Caco-2 (cell line): ENCODE measurements at regions not wholly inside any gene's neighbourhood (a gene's known extent, or its start where the extent isn't known, plus 50 kb on each side); places are given as distances from the start of the nearest gene placed in this dataset.

Source experiments
- BruUV-seq: library from RNA; stranded (reverse); fragments of 400-500 nt; replicated peaks from 2 replicates; lab custom pipeline; 2021; lab: Mats Ljungman, UMichigan
- CTCF ChIA-PET: fragments of 300-600 bp; sonication (Branson Sonifier 250); formaldehyde crosslinking; loops from one replicate; lab custom pipeline; 2022; ENCODE audit warnings: antibody characterized with exemption; lab: Charles Lee
- POLR2A ChIA-PET: fragments of 300-600 bp; sonication (Branson Sonifier 250); formaldehyde crosslinking; loops from one replicate; lab custom pipeline; 2022; ENCODE audit warnings: antibody characterized with exemption; lab: Charles Lee
- DNase-seq, 2 experiments: peaks; one replicate each; pipeline versions ENCODE4 v3.0.0 to v3.0.0-alpha.2; 2020 to 2022
- H3K27me3 ChIP-seq: replicated peaks from 2 replicates; pipeline ENCODE4 v1.6.0; 2011; ENCODE audit warnings: low read length; ENCODE audit not compliant: control insufficient read depth, insufficient read depth
- H3K36me3 ChIP-seq: 2 replicates; pipeline ENCODE4 v1.5.1; 2011; ENCODE audit warnings: low read length; ENCODE audit not compliant: control insufficient read depth, insufficient read depth
- H3K4me1 ChIP-seq: fragments of 250-450 bp; sonication (Bioruptor Pico); 2 replicates; pipeline ENCODE4 v1.5.1; 2020; ENCODE audit warnings: mild to moderate bottlenecking
- H3K4me3 ChIP-seq: 2 replicates; pipeline ENCODE4 v1.5.1; 2011; ENCODE audit warnings: low read depth, mild to moderate bottlenecking, control low read depth, low read length
- H3K9me3 ChIP-seq: fragments of 250-450 bp; sonication (Bioruptor Pico); 2 replicates; pipeline ENCODE4 v1.5.1; 2020; ENCODE audit warnings: mild to moderate bottlenecking, moderate library complexity
- H3K27ac Mint-ChIP-seq: one replicate; pipeline ENCODE4 v1.8.0; 2022; ENCODE audit warnings: mixed read lengths; ENCODE audit not compliant: unreplicated experiment
- H3K27me3 Mint-ChIP-seq: one replicate; pipeline ENCODE4 v1.8.0; 2022; ENCODE audit warnings: mixed read lengths; ENCODE audit not compliant: insufficient read depth, unreplicated experiment
- H3K36me3 Mint-ChIP-seq: one replicate; pipeline ENCODE4 v1.8.0; 2022; ENCODE audit warnings: mild to moderate bottlenecking, mixed read lengths; ENCODE audit not compliant: insufficient read depth, unreplicated experiment
- H3K4me1 Mint-ChIP-seq: one replicate; pipeline ENCODE4 v1.8.0; 2022; ENCODE audit warnings: low read depth, mixed read lengths; ENCODE audit not compliant: unreplicated experiment
- H3K4me3 Mint-ChIP-seq: one replicate; pipeline ENCODE4 v1.8.0; 2022; ENCODE audit warnings: mild to moderate bottlenecking, moderate library complexity, mixed read lengths; ENCODE audit not compliant: unreplicated experiment
- H3K9me3 Mint-ChIP-seq: one replicate; pipeline ENCODE4 v1.8.0; 2022; ENCODE audit warnings: mixed read lengths; ENCODE audit not compliant: unreplicated experiment
- intact Hi-C: fragments of 100-400 bp; cut with micrococcal nuclease; formaldehyde crosslinking; loops from one replicate; pipeline ENCODE4 v1.10.0; 2022; ENCODE audit not compliant: unreplicated experiment
- TF ChIP-seq, protein P1 (sequence below), 2 experiments: fragments of 200-600 bp in 1 of 2; IDR thresholded peaks; 1 replicate in 1 of 2; 2 replicates in 1 of 2; pipeline versions ENCODE4 v1.5.1 to v1.8.0; 2011 to 2022; ENCODE audit warnings: antibody characterized with exemption in 1 of 2, control low read depth in 1 of 2, inconsistent platforms in 1 of 2, low read depth in 1 of 2, low read length in 1 of 2, mild to moderate bottlenecking in 1 of 2, moderate library complexity in 1 of 2; ENCODE audit not compliant: insufficient read depth in 1 of 2, severe bottlenecking in 1 of 2, unreplicated experiment in 1 of 2

DNA sequence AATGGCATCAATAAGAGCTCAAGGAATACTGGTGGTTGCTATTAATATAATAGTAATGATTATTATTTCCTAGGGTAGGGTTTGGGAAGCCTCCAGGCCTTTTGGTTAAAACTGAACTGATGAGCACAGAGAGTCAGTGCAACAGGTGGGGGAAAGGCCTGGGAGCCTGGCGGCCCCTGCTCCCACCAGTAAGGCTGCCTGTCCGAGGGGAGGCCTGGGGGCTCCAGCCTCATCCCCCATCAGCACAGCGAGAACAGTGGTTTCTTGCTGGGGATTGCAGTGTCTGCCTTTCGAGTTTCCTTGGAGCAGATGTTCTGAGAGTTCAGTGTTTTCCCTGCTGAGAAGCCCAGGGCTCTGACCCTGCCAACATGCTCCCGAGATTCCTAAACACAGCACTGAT lies 340.4 kb downstream of the CDH26 start:
- no peak overlapping the region for H3K27ac Mint-ChIP-seq
- Histone ChIP-seq H3K9me3 (no peaks in the 10 kb centered on the region), H3K27me3 (no peaks in the 10 kb centered on the region; the same call in 1 of the 2 replicates), H3K4me1 (no peaks in the 10 kb centered on the region), H3K36me3 (no peaks in the 10 kb centered on the region), H3K4me3 (no peak overlapping the region)
- peaks cover 4% of the 10 kb centered on the region for H3K36me3 Mint-ChIP-seq
- CTCF ChIA-PET, result no interaction called here
- no peak for DNase-seq
- peaks cover 15% of the 10 kb centered on the region for H3K9me3 Mint-ChIP-seq
- BruUV-seq, result no TSS peak
- TF ChIP-seq, protein P1, sequence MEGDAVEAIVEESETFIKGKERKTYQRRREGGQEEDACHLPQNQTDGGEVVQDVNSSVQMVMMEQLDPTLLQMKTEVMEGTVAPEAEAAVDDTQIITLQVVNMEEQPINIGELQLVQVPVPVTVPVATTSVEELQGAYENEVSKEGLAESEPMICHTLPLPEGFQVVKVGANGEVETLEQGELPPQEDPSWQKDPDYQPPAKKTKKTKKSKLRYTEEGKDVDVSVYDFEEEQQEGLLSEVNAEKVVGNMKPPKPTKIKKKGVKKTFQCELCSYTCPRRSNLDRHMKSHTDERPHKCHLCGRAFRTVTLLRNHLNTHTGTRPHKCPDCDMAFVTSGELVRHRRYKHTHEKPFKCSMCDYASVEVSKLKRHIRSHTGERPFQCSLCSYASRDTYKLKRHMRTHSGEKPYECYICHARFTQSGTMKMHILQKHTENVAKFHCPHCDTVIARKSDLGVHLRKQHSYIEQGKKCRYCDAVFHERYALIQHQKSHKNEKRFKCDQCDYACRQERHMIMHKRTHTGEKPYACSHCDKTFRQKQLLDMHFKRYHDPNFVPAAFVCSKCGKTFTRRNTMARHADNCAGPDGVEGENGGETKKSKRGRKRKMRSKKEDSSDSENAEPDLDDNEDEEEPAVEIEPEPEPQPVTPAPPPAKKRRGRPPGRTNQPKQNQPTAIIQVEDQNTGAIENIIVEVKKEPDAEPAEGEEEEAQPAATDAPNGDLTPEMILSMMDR (IDR thresholded peaks at IDR 0.05; ENCODE audit: insufficient read depth in 1 of 2, low read depth in 1 of 2, low read length in 1 of 2, severe bottlenecking in 1 of 2, unreplicated experiment in 1 of 2), result no peak
- H3K27me3 Mint-ChIP-seq, result peaks cover 8% of the 10 kb centered on the region
- POLR2A ChIA-PET, result no interaction called here
- H3K4me3 Mint-ChIP-seq, result no peak overlapping the region
- intact Hi-C loops, result no loop called here
- no peaks in the 10 kb centered on the region for H3K4me1 Mint-ChIP-seq

DNA sequence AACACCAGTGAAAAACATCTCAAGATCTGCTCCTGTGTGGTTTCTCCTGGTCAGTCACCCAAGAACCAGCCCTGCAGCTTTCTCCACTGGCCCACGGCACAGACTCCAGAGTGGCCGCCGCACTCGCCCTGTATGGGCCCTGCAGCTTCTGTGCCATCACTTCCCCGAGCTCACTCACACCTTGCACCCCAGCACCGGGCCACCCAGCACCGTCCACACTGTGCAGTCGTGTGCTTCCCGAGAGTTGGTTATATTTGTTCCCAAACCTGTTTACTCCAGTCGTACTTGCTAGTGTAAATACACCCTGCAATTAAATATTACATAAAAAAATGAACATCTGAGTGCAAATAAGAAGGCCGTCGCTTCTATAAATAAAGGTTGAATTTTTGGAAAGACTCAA lies 341.7 kb downstream of the CDH26 start:
- no peaks in the 10 kb centered on the region for H3K36me3 Mint-ChIP-seq
- Histone ChIP-seq H3K9me3 (no peaks in the 10 kb centered on the region), H3K4me3 (no peak overlapping the region), H3K27me3 (no peaks in the 10 kb centered on the region; the same call in 1 of the 2 replicates), H3K36me3 (no peaks in the 10 kb centered on the region), H3K4me1 (no peaks in the 10 kb centered on the region)
- ChIA-PET CTCF (no interaction called here), POLR2A (no interaction called here)
- TF ChIP-seq, protein P1 (IDR thresholded peaks at IDR 0.05; ENCODE audit: insufficient read depth in 1 of 2, low read depth in 1 of 2, low read length in 1 of 2, severe bottlenecking in 1 of 2, unreplicated experiment in 1 of 2), result no peak
- H3K27me3 Mint-ChIP-seq, result peaks cover 4% of the 10 kb centered on the region
- H3K4me3 Mint-ChIP-seq, result no peak overlapping the region
- no peak overlapping the region for H3K27ac Mint-ChIP-seq
- no peak for DNase-seq
- no peaks in the 10 kb centered on the region for H3K4me1 Mint-ChIP-seq
- intact Hi-C loops, result no loop called here
- H3K9me3 Mint-ChIP-seq, result peaks cover 6% of the 10 kb centered on the region
- BruUV-seq, result no TSS peak

DNA sequence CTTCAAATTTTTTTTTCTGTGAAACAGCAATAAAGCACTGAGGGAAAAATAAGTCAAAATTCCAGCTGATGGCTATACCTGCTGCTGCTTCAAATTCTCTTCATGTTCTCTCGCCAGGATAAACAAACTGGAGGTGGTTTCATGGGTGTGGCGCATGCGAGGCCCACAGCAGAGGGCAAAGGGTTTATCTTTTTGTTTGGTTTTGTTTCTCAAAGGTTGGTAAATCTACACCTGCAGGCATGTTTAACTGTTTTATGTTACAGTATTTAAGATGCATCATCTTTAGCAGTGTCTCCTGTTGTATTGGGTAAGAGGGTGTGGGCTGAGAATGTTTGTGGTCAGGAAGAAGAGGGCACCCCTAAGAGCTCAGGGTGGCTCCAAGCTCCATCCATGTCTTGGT lies 342.2 kb downstream of the CDH26 start:
- no peaks in the 10 kb centered on the region for H3K9me3 ChIP-seq
- no peaks in the 10 kb centered on the region for H3K4me1 Mint-ChIP-seq
- TF ChIP-seq, protein P1 (IDR thresholded peaks at IDR 0.05; ENCODE audit: insufficient read depth in 1 of 2, low read depth in 1 of 2, low read length in 1 of 2, severe bottlenecking in 1 of 2, unreplicated experiment in 1 of 2), result no peak
- H3K27me3 Mint-ChIP-seq, result peaks cover 4% of the 10 kb centered on the region
- no peaks in the 10 kb centered on the region for H3K36me3 ChIP-seq
- CTCF ChIA-PET, result no interaction called here
- peaks cover 2% of the 10 kb centered on the region for H3K9me3 Mint-ChIP-seq
- no peak overlapping the region for H3K27ac Mint-ChIP-seq
- no peak for DNase-seq
- H3K4me3 ChIP-seq, result no peak overlapping the region
- H3K4me3 Mint-ChIP-seq, result no peak overlapping the region
- POLR2A ChIA-PET, result no interaction called here
- BruUV-seq, result no TSS peak
- no peaks in the 10 kb centered on the region for H3K36me3 Mint-ChIP-seq
- no peaks in the 10 kb centered on the region; the same call in 1 of the 2 replicates for H3K27me3 ChIP-seq
- no peaks in the 10 kb centered on the region for H3K4me1 ChIP-seq
- intact Hi-C loops, result no loop called here
